ENCODE measurements at regions not wholly inside any gene's neighbourhood (a gene's known extent, or its start where the extent isn't known, plus 50 kb on each side); places are given as distances from the start of the nearest gene placed in this dataset. TPM values are rescaled to one million over a fixed set of nuclear protein-coding genes. Genes with fewer than 3 reads are reported as not detected.

GRCh38 chr2:221353201-221353600, 218.9 kb downstream of the EPHA4 start:
- H3K27me3 Mint-ChIP-seq, result no peaks in the 10 kb centered on the region
- H3K4me3 Mint-ChIP-seq, result no peak overlapping the region
- peaks cover 14% of the 10 kb centered on the region for H3K4me1 Mint-ChIP-seq (ENCODE audit: unreplicated experiment)
- no peak for DNase-seq (ENCODE audit: extremely low spot score, unreplicated experiment)
- H3K27ac Mint-ChIP-seq, result no peak overlapping the region
- H3K36me3 Mint-ChIP-seq, result no peaks in the 10 kb centered on the region
- peaks cover 5% of the 10 kb centered on the region for H3K9me3 Mint-ChIP-seq
- TF ChIP-seq, protein P1, sequence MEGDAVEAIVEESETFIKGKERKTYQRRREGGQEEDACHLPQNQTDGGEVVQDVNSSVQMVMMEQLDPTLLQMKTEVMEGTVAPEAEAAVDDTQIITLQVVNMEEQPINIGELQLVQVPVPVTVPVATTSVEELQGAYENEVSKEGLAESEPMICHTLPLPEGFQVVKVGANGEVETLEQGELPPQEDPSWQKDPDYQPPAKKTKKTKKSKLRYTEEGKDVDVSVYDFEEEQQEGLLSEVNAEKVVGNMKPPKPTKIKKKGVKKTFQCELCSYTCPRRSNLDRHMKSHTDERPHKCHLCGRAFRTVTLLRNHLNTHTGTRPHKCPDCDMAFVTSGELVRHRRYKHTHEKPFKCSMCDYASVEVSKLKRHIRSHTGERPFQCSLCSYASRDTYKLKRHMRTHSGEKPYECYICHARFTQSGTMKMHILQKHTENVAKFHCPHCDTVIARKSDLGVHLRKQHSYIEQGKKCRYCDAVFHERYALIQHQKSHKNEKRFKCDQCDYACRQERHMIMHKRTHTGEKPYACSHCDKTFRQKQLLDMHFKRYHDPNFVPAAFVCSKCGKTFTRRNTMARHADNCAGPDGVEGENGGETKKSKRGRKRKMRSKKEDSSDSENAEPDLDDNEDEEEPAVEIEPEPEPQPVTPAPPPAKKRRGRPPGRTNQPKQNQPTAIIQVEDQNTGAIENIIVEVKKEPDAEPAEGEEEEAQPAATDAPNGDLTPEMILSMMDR (conservative IDR thresholded peaks at IDR 0.05), result no peak

GRCh38 chr2:221360312-221360711, 211.8 kb downstream of the EPHA4 start:
- peaks cover 4% of the 10 kb centered on the region for H3K27me3 Mint-ChIP-seq
- H3K9me3 Mint-ChIP-seq, result peaks cover 5% of the 10 kb centered on the region
- H3K4me3 Mint-ChIP-seq, result no peak overlapping the region
- no peaks in the 10 kb centered on the region for H3K36me3 Mint-ChIP-seq
- DNase-seq (ENCODE audit: extremely low spot score, unreplicated experiment), result no peak
- TF ChIP-seq, protein P1 (conservative IDR thresholded peaks at IDR 0.05), result no peak
- H3K4me1 Mint-ChIP-seq (ENCODE audit: unreplicated experiment), result peaks cover 14% of the 10 kb centered on the region
- H3K27ac Mint-ChIP-seq, result no peak overlapping the region

DNA sequence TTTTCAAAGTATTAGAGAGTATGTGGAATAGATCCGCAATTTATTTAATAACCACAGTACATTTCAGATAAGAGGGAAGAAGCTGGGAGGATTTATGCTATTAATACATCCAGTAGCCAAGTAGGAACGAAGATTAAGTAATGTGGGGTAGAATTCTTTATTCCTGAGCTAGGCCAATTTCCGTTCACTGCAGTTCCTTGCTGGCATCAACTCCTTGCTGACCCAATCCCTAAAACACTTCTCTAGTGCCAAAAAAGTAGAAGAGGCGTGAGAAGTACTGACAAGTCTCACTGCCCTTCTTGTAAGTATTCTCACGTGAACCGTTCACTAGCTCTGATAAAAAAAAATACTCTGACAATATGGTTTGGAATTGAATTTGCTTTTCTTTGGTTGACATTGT, 211.4 kb downstream of the EPHA4 start:
- Mint-ChIP-seq H3K9me3 (peaks cover 5% of the 10 kb centered on the region), H3K36me3 (no peaks in the 10 kb centered on the region), H3K4me1 (ENCODE audit: unreplicated experiment) (peaks cover 10% of the 10 kb centered on the region), H3K27ac (no peak overlapping the region), H3K4me3 (no peak overlapping the region), H3K27me3 (peaks cover 4% of the 10 kb centered on the region)
- no peak for DNase-seq (ENCODE audit: extremely low spot score, unreplicated experiment)
- TF ChIP-seq, protein P1 (conservative IDR thresholded peaks at IDR 0.05), result no peak

DNA sequence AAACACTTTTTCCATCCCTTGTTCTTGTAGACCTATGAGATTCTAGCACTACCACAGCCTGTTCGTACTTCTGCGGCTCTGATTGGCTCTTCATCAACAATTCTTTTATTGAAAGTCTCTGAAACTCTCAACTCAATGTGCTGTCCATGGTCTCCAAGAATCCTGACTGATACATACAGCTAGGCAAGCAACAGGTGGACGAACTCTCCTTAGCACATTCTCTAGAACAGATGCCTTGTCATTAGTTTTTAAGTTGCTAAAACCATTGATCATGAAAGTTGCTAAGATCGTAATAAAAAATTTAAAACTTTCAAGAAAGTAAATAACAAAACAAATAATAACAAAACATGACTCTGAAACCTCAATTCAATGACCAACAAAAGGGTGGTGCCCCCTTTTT, 210.5 kb downstream of the EPHA4 start:
- peaks cover 1% of the 10 kb centered on the region for H3K4me1 Mint-ChIP-seq (ENCODE audit: unreplicated experiment)
- DNase-seq (ENCODE audit: extremely low spot score, unreplicated experiment), result no peak
- H3K36me3 Mint-ChIP-seq, result no peaks in the 10 kb centered on the region
- H3K27ac Mint-ChIP-seq, result no peak overlapping the region
- peaks cover 5% of the 10 kb centered on the region for H3K9me3 Mint-ChIP-seq
- H3K27me3 Mint-ChIP-seq, result peaks cover 4% of the 10 kb centered on the region
- no peak overlapping the region for H3K4me3 Mint-ChIP-seq
- TF ChIP-seq, protein P1 (conservative IDR thresholded peaks at IDR 0.05), result no peak

- H3K4me1 Mint-ChIP-seq (ENCODE audit: unreplicated experiment), result no peaks in the 10 kb centered on the region
- TF ChIP-seq, protein P1 (conservative IDR thresholded peaks at IDR 0.05), result no peak
- H3K36me3 Mint-ChIP-seq, result no peaks in the 10 kb centered on the region
- H3K9me3 Mint-ChIP-seq, result peaks cover 5% of the 10 kb centered on the region
- DNase-seq (ENCODE audit: extremely low spot score, unreplicated experiment), result no peak
- H3K27ac Mint-ChIP-seq, result no peak overlapping the region
- no peak overlapping the region for H3K4me3 Mint-ChIP-seq
- peaks cover 4% of the 10 kb centered on the region for H3K27me3 Mint-ChIP-seq
Observed at GRCh38 chr2:221364672-221365071, 207.4 kb downstream of the EPHA4 start.

Small RNA genes in the stretch of these regions (microRNA-seq; reads per million reads assigned to microRNA genes)
- gene MIR4268, result not detected
